Left colon (tissue), 2 donors: ENCODE measurements at regions not wholly inside any gene's neighbourhood (a gene's known extent, or its start where the extent isn't known, plus 50 kb on each side); places are given as distances from the start of the nearest gene placed in this dataset.
"Not testable (repeated sequence)": the region's sequence is repeated elsewhere in the genome, so short reads cannot be mapped to it uniquely, and the experiment has no call there.

Experiments used
- ATAC-seq: fragments of 200-7000 bp; cut with Tn5 transposase; one replicate; pipeline ENCODE4 v1.9.1; 2020; ENCODE audit warnings: mild to moderate bottlenecking, moderate library complexity
- DNase-seq, 2 donors: peaks; one replicate each; pipeline ENCODE4 v3.0.0-alpha.2; 2020
- intact Hi-C, 2 donors: fragments of 100-400 bp; cut with DNase I in 1 of 2; cut with micrococcal nuclease in 1 of 2; formaldehyde crosslinking; loops; one replicate each; pipeline versions ENCODE4 v1.11.2 to v1.14.0; 2022; cut with DNase I, micrococcal nuclease
- donor health status: DM: no; HTN: no; CAD: no.
- donor health status: DM: yes; HTN: yes; CAD: no.

- intact Hi-C loops = no loop called here
- ATAC-seq = no peak
- no peak for DNase-seq
Measured at GRCh38 chr5:104650313-104651055, 1087.9 kb upstream of the NUDT12 start.

DNA sequence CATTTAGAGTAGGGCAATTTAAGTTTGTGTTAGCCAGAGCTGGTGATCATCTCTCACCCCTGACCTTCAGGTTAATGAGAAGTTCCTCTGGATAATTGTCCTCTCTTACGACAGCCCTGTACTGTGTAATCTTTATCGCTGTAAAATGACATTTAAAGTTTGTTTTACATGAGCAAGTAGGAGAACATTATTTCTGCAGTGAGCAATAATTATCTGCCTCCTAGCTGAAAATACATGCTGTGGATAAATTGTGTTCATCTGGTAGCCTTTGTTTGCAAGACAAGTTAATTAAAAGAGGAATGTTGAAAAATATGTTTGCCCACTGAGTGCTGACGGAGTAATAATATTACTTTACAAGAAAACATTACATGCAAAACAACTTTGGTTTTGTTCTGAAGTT is 1083.8 kb upstream of the NUDT12 start:
- DNase-seq (no peak), ATAC-seq (peak; percentile 27)
- intact Hi-C loops = no loop called here

- ATAC-seq = no peak
- no peak for DNase-seq
- intact Hi-C loops = no loop called here
Measured at GRCh38 chr5:104643320-104643719, 1080.7 kb upstream of the NUDT12 start.

DNA sequence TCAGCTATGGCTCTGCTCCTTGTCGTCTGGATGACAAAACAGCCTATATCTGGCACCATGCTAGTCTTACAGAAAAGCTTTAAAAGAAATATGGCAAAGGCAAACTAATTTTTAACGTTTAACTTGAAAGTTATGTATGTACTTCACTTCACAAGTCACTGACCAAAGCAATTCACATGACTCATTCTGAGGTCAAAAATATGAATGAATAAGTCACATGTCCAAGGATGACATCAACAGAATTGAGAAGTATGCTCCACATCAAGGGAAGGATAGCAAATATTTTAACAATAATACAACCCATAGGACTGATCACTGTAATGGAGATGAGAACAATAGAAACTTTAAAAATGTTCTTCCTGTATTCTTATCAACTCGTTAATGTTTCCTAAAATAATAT is 1072.6 kb upstream of the NUDT12 start:
- intact Hi-C loops = no loop called here
- no peak for DNase-seq
- no peak for ATAC-seq

GRCh38 chr5:104628911-104629310 is 1066.3 kb upstream of the NUDT12 start:
- DNase-seq (no peak), ATAC-seq (no peak)
- intact Hi-C loops = no loop called here

GRCh38 chr5:104626122-104626521 is 1063.5 kb upstream of the NUDT12 start:
- DNase-seq = no peak
- intact Hi-C loops = no loop called here
- ATAC-seq = no peak

- intact Hi-C loops = no loop called here
- no peak for ATAC-seq
- no peak for DNase-seq
Measured at GRCh38 chr5:104612005-104612404, 1049.4 kb upstream of the NUDT12 start.

DNA sequence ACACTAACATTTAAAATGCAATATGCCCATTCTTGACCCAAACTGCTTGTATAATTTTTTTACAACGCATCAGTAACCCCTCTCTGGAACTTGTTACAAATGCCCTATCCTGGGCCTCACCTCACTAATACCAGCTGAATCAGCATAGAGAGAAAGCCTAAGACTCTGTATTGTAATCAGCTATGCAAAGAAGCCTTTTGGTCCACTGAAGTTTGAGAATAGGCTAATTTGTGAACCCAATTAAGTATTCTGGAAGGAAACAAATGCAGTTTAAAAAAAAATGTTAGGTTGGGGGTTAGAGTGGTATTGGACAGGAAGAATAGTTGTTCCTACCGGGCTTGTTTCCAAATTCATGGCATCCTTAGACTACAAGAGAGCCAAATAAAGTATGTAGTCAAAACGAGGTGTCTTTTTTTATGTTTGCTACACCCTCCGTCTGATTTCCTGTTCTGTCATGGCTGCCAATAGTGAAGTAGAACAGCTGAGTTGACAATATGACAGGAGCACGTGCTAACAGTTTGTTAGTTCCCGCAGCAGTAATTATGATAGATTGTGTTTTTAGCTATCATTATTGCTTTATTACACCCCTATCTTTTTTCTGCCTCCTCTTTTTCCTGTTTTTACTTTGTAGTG is 1048.7 kb upstream of the NUDT12 start:
- ATAC-seq (peak; percentile 50), DNase-seq (no peak)
- intact Hi-C loops = no loop called here

DNA sequence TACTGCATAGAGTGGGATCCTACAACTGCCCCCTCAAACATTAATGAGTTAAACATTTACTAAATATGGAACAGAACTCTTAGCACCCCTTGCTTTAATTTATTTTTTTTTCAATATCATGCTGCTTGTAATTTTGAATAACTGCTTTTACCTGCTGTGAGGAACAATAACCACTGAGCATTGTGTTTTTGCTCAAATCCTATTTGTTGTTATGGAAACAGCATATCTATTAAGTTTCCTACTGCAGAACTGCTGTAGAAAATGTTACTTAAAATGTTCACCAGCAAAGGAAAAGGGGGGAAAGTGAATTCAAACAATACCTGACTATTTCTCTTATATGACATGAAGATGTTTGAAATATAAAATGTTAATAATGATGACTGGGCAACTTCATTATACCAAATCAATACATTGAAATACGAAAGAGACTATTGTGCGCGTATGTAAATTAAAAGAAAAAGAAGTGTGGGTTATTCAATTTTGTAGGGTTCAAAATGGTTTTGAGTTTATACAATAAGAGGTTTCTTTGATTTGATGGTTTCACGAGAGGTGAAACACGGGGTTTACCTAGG is 1043.8 kb upstream of the NUDT12 start:
- ATAC-seq (no peak), DNase-seq (no peak)
- intact Hi-C loops = no loop called here

DNA sequence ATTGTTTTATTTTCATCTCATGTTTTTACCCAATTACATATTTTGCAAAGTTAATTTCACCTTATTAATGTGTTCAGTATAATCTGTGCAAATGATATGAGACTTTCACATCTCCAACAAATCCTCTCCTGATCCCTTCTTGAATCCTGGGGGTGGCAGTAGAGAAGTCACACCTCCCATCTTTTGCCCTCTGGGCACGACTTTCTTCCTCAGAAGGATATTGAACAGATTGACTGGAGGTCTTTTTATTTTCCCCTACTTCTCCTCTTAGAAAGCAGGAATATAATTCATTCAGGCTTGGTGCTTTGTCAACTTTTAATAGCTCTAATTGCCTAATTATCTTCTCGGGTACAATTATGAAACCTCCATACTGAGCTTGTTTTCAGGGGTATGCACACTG is 1037.1 kb upstream of the NUDT12 start:
- ATAC-seq = no peak

GRCh38 chr5:104598285-104598684 is 1035.7 kb upstream of the NUDT12 start:
- intact Hi-C loops = no loop called here
- peak; percentile 69 for ATAC-seq
- no peak for DNase-seq

More for the DNA sequence above, 1037.1 kb upstream of the NUDT12 start:
- intact Hi-C loops = no loop called here
- DNase-seq = no peak

DNA sequence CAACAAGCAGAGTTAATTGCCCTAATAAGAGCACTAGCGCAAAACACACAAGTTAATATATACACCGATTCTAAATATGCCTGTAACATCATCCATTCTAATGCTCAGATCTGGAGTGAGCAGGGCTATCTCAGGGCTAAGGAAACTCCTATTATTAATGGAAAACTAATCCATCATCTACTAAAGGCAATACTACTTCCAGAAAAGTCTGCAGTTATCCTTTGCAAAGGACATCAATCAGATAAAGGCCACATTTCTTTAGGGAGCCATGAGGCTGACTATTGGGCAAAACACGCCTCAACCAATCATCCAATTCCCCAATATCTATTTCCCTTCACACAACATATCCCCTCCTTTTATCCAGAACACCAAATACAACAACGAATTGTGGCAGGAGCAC is 1032.3 kb upstream of the NUDT12 start:
- ATAC-seq = no peak
- no peak for DNase-seq
- intact Hi-C loops = no loop called here

DNA sequence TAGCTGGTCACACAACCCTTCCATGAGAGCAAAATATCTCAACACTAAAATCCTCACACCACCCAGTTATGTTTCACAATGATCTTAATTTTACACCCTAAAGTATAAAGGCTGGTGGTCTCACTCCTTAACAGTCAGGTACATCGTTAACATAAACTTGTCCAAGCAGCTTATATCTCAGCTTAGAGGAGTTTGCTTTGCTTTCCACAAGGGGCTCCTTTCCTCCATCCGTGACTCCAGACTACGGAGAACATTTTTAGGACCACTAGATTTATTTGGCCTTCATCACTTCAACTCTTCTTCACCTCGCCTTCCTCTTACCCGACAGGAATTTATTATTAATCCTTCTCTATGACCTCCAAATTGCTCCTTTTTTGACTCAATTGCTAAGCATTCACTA is 1014.1 kb upstream of the NUDT12 start:
- ATAC-seq (no peak), DNase-seq (no peak)
- intact Hi-C loops = no loop called here

DNA sequence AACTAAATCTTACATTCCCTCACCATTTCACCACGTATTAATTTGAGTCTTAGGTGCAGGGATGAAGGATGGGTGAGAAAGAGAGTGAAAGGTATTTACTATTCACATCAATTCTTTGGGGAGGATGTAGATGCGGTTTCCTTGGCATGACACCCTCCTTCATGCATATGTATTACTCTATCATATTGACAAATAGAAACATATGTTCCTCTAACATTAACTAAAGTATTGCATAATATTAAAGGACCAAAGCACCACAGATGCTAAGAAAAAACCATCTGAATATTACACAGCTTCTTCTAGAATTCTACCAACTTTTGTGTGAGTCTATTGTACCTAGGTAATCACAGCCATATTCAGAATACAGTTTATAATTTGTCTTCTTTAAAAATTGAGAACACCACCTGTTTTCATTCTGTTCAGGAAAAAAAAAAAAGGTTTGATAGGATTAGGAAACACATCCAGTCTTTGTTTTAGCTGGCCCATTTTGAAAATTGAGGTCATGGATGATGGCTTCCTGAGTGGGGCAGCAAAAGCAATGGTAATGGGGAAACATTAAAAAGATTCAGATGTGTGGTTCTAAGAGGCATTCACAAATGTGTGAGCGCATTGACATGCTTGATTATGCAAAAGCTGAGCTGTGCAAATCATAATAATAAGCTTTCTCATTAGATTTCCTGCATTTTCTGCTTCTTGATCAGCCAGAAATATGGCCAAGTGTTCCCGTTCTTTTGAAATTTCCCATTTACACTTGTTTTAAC is 1011.5 kb upstream of the NUDT12 start:
- no peak for ATAC-seq
- no peak for DNase-seq
- intact Hi-C loops = no loop called here

- intact Hi-C loops = no loop called here
- no peak for DNase-seq
- no peak for ATAC-seq
Measured at GRCh38 chr5:104569621-104570020, 1007.0 kb upstream of the NUDT12 start.

DNA sequence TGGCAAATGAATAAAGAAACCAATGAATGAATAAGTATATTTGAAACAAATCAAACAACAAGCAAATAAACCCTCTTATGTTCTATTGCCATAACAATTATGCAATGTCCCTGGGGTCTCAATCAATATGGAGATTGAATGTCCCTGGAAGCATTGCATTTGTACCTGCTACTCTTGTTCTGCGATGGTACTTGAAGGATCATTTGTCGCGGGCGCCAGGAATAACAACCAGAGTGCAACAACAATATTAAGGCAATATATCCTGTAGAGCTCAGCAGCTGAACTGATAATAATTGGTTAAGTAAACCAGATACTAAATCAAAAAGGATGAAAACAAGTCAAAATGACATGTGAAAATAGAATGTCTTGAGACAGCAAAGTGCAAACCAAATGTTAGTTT is 1001.9 kb upstream of the NUDT12 start:
- DNase-seq (no peak), ATAC-seq (no peak)
- intact Hi-C loops = no loop called here

DNA sequence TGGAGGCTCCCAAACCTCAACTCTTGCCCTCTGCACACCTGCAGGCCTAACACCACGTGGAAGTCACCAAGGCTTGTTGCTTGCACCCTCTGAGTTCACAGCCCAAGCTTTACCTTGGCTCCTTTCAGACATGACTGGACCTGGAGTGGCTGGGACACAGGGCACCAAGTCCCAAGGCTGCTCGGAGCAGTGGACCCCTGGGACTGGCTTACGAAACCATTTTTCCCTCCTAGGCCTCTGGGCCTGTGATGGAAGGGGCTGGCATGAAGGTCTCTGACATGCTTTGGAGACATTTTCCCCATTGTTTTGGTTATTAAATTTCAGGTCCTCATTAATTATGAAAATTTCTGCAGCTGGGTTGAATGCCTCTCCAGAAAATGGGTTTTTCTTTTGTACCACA is 994.4 kb upstream of the NUDT12 start:
- no peak for ATAC-seq
- no peak for DNase-seq
- intact Hi-C loops = no loop called here

- ATAC-seq (no peak), DNase-seq (no peak)
- intact Hi-C loops = no loop called here
Measured at GRCh38 chr5:104551628-104552027, 989.0 kb upstream of the NUDT12 start.

- ATAC-seq, intact Hi-C loops, DNase-seq: not testable (repeated sequence)
Measured at GRCh38 chr5:104546871-104547270, 984.3 kb upstream of the NUDT12 start.
